Suprapubic skin (tissue), 4 donors: ENCODE measurements at regions not wholly inside any gene's neighbourhood (a gene's known extent, or its start where the extent isn't known, plus 50 kb on each side); places are given as distances from the start of the nearest gene placed in this dataset.

Source experiments
- CTCF ChIP-seq, 2 donors: fragments of 200-600 bp in 1 of 2; fragments of 450-650 bp in 1 of 2; sonication (generic) in 1 of 2; IDR thresholded peaks; one replicate each; pipeline ENCODE4 v1.5.1; 2016 to 2019; ENCODE audit warnings: antibody characterized with exemption in 2 of 2, mild to moderate bottlenecking in 1 of 2, moderate library complexity in 1 of 2
- EP300 ChIP-seq: sonication (generic); formaldehyde crosslinking; IDR thresholded peaks from one replicate; pipeline ENCODE4 v1.6.1; 2017; ENCODE audit warnings: antibody characterized with exemption
- POLR2AphosphoS5 ChIP-seq, 3 donors: sonication (generic); formaldehyde crosslinking; IDR thresholded peaks; one replicate each; pipeline ENCODE4 v1.6.1; 2017; ENCODE audit warnings: antibody characterized with exemption in 3 of 3

GRCh38 chrX:128927363-128927762 is 595.9 kb downstream of the SMARCA1 start:
- no peak for TF ChIP-seq EP300
- no peak for TF ChIP-seq CTCF (IDR thresholded peaks at IDR 0.05)
- TF ChIP-seq POLR2AphosphoS5 (IDR thresholded peaks at IDR 0.05), result no peak
